ENCODE measurements at regions not wholly inside any gene's neighbourhood (a gene's known extent, or its start where the extent isn't known, plus 50 kb on each side); places are given as distances from the start of the nearest gene placed in this dataset.
"Not testable (repeated sequence)": the region's sequence is repeated elsewhere in the genome, so short reads cannot be mapped to it uniquely, and the experiment has no call there.

GRCh38 chr5:101482931-101483330 is 579.8 kb upstream of the ST8SIA4 start:
- no peak for DNase-seq (ENCODE audit: low read depth)
- H3K4me3 ChIP-seq (ENCODE audit: low read depth, low read length), result no peak overlapping the region
- no peak for TF ChIP-seq CTCF (IDR thresholded peaks at IDR 0.05; ENCODE audit: control insufficient read depth, extremely low read depth, insufficient read depth)

- DNase-seq (ENCODE audit: low read depth), result no peak
- TF ChIP-seq CTCF (IDR thresholded peaks at IDR 0.05; ENCODE audit: control insufficient read depth, extremely low read depth, insufficient read depth), result no peak
- H3K4me3 ChIP-seq (ENCODE audit: low read depth, low read length), result no peak overlapping the region
These were observed 570.4 kb upstream of the ST8SIA4 start for GRCh38 chr5:101473483-101473882.

- no peak for DNase-seq (ENCODE audit: low read depth)
- H3K4me3 ChIP-seq (ENCODE audit: low read depth, low read length), result no peak overlapping the region
- TF ChIP-seq CTCF (IDR thresholded peaks at IDR 0.05; ENCODE audit: control insufficient read depth, extremely low read depth, insufficient read depth), result no peak
These were observed 558.4 kb upstream of the ST8SIA4 start for GRCh38 chr5:101461455-101461854.

GRCh38 chr5:101458587-101458986 is 555.5 kb upstream of the ST8SIA4 start:
- no peak for TF ChIP-seq CTCF (IDR thresholded peaks at IDR 0.05; ENCODE audit: control insufficient read depth, extremely low read depth, insufficient read depth)
- H3K4me3 ChIP-seq (ENCODE audit: low read depth, low read length), result no peak overlapping the region
- DNase-seq (ENCODE audit: low read depth), result no peak

- DNase-seq (ENCODE audit: low read depth), result no peak
- no peak overlapping the region for H3K4me3 ChIP-seq (ENCODE audit: low read depth, low read length)
- no peak for TF ChIP-seq CTCF (IDR thresholded peaks at IDR 0.05; ENCODE audit: control insufficient read depth, extremely low read depth, insufficient read depth)
These were observed 552.8 kb upstream of the ST8SIA4 start for GRCh38 chr5:101455851-101456250.

- no peak overlapping the region for H3K4me3 ChIP-seq (ENCODE audit: low read depth, low read length)
- DNase-seq (ENCODE audit: low read depth), result no peak
- no peak for TF ChIP-seq CTCF (IDR thresholded peaks at IDR 0.05; ENCODE audit: control insufficient read depth, extremely low read depth, insufficient read depth)
These were observed 552.0 kb upstream of the ST8SIA4 start for GRCh38 chr5:101455048-101455447.

GRCh38 chr5:101442281-101442680 is 539.2 kb upstream of the ST8SIA4 start:
- DNase-seq (ENCODE audit: low read depth); H3K4me3 ChIP-seq (ENCODE audit: low read depth, low read length): not testable (repeated sequence)

- DNase-seq (ENCODE audit: low read depth), result no peak
- H3K4me3 ChIP-seq (ENCODE audit: low read depth, low read length), result no peak overlapping the region
These were observed 537.1 kb upstream of the ST8SIA4 start for GRCh38 chr5:101440173-101440572.

More at GRCh38 chr5:101440173-101440572, 537.1 kb upstream of the ST8SIA4 start:
- TF ChIP-seq CTCF (IDR thresholded peaks at IDR 0.05; ENCODE audit: control insufficient read depth, extremely low read depth, insufficient read depth), result no peak
